Esophagus squamous epithelium (tissue), 5 donors: ENCODE measurements at regions not wholly inside any gene's neighbourhood (a gene's known extent, or its start where the extent isn't known, plus 50 kb on each side); places are given as distances from the start of the nearest gene placed in this dataset.

Experiments
- DNase-seq: peaks from one replicate; lab custom pipeline; 2025; lab: John Stamatoyannopoulos, UW
- H3K27ac ChIP-seq, 4 donors: fragments of 200-600 bp; sonication (generic); one replicate each; pipeline ENCODE4 v1.5.1; 2016 to 2019; ENCODE audit warnings: mild to moderate bottlenecking in 1 of 4
- H3K27me3 ChIP-seq, 4 donors: fragments of 200-600 bp; sonication (generic); 1 replicate in 3 of 4; 2 replicates in 1 of 4; pipeline versions ENCODE4 v1.5.1 to v1.6.0; 2017 to 2021; ENCODE audit warnings: antibody characterized with exemption in 1 of 4
- H3K36me3 ChIP-seq, 3 donors: fragments of 200-600 bp; sonication (generic); one replicate each; pipeline ENCODE4 v1.5.1; 2016 to 2019
- H3K4me1 ChIP-seq, 3 donors: fragments of 200-600 bp; sonication (generic); one replicate each; pipeline ENCODE4 v1.5.1; 2017 to 2019
- H3K4me3 ChIP-seq, 4 donors: fragments of 200-600 bp; sonication (generic); 1 replicate in 3 of 4; 2 replicates in 1 of 4; pipeline ENCODE4 v1.5.1; 2016 to 2019; ENCODE audit warnings: mild to moderate bottlenecking in 2 of 4, moderate library complexity in 1 of 4
- H3K9me3 ChIP-seq, 3 donors: fragments of 200-600 bp; sonication (generic); one replicate each; pipeline ENCODE4 v1.5.1; 2016 to 2019
- CTCF ChIP-seq, 6 experiments: fragments of 450-650 bp in 4 of 6; fragments of 200-600 bp in 2 of 6; sonication (generic) in 2 of 6; IDR thresholded peaks; one replicate each; pipeline ENCODE4 v1.5.1; 2016 to 2019; ENCODE audit warnings: antibody characterized with exemption in 6 of 6, mild to moderate bottlenecking in 4 of 6, moderate library complexity in 4 of 6
- POLR2A ChIP-seq, 4 donors: fragments of 450-650 bp; IDR thresholded peaks; one replicate each; pipeline ENCODE4 v1.6.1; 2017; ENCODE audit warnings: antibody characterized with exemption in 4 of 4, mild to moderate bottlenecking in 4 of 4, moderate library complexity in 3 of 4
- WGBS, 2 donors: methylation state at CpG; one replicate each; pipeline ENCODE4 v1.1.5; 2018; 5-methylcytosine and 5-hydroxymethylcytosine counted together
- intact Hi-C: fragments of 100-400 bp; cut with DNase I; formaldehyde crosslinking; loops from one replicate; pipeline ENCODE4 v1.15.0; 2022
- donor health status: DM: yes; HTN: yes; CAD: no.

GRCh38 chr5:74041913-74042312, 415.9 kb downstream of the ARHGEF28 start:
- Histone ChIP-seq H3K27ac (no peak overlapping the region), H3K36me3 (no peaks in the 10 kb centered on the region), H3K27me3 (no peaks in the 10 kb centered on the region), H3K4me3 (no peak overlapping the region), H3K9me3 (no peaks in the 10 kb centered on the region), H3K4me1 (no peaks in the 10 kb centered on the region)
- no peak for DNase-seq
- TF ChIP-seq POLR2A (IDR thresholded peaks at IDR 0.05) = no peak
- TF ChIP-seq CTCF (IDR thresholded peaks at IDR 0.05) = no peak
- intact Hi-C loops = no loop called here

GRCh38 chr5:74040811-74041491, 415.0 kb downstream of the ARHGEF28 start:
- Histone ChIP-seq H3K27ac (no peak overlapping the region), H3K4me3 (no peak overlapping the region), H3K36me3 (no peaks in the 10 kb centered on the region), H3K27me3 (no peaks in the 10 kb centered on the region), H3K9me3 (no peaks in the 10 kb centered on the region), H3K4me1 (peaks cover 0 to 2% (median under 1%) of the 10 kb centered on the region in 3 donors)
- WGBS, 2 donors = 57 to 74% methylated on average over 5 of the region's 5 CpGs
- TF ChIP-seq CTCF (IDR thresholded peaks at IDR 0.05) (no peak), POLR2A (IDR thresholded peaks at IDR 0.05) (no peak)
- intact Hi-C loops = no loop called here
- DNase-seq = no peak

- TF ChIP-seq POLR2A (IDR thresholded peaks at IDR 0.05) = no peak
- no peak for TF ChIP-seq CTCF (IDR thresholded peaks at IDR 0.05)
- WGBS, 2 donors = 51 to 64% methylated on average over 2 of the region's 2 CpGs
Measured at GRCh38 chr5:74040065-74040551, 414.1 kb downstream of the ARHGEF28 start.

GRCh38 chr5:74037321-74037720, 411.3 kb downstream of the ARHGEF28 start:
- H3K36me3 ChIP-seq = no peaks in the 10 kb centered on the region
- no peak for DNase-seq

More at GRCh38 chr5:74040065-74040551, 414.1 kb downstream of the ARHGEF28 start:
- H3K9me3 ChIP-seq = no peaks in the 10 kb centered on the region
- H3K27ac ChIP-seq = no peak overlapping the region
- no peaks in the 10 kb centered on the region for H3K27me3 ChIP-seq
- DNase-seq = no peak
- H3K4me3 ChIP-seq = no peak overlapping the region
- peaks cover 2 to 11% (median 9%) of the 10 kb centered on the region in 3 donors for H3K4me1 ChIP-seq
- H3K36me3 ChIP-seq = no peaks in the 10 kb centered on the region
- intact Hi-C loops = no loop called here

More at GRCh38 chr5:74037321-74037720, 411.3 kb downstream of the ARHGEF28 start:
- no peak for TF ChIP-seq POLR2A (IDR thresholded peaks at IDR 0.05)
- TF ChIP-seq CTCF (IDR thresholded peaks at IDR 0.05) = no peak
- Histone ChIP-seq H3K4me3 (no peak overlapping the region), H3K27me3 (no peaks in the 10 kb centered on the region), H3K4me1 (peaks cover 2 to 19% (median 9%) of the 10 kb centered on the region in 3 donors), H3K27ac (no peak overlapping the region), H3K9me3 (no peaks in the 10 kb centered on the region)
- 76 to 92% methylated on average over 2 of the region's 2 CpGs for WGBS, 2 donors
- intact Hi-C loops = loop anchor here (10.0 kb wide), 1 partner anchor 607 kb away; the partner anchor contains the start of gene ENC1
